ENCODE measurements at regions not wholly inside any gene's neighbourhood (a gene's known extent, or its start where the extent isn't known, plus 50 kb on each side); places are given as distances from the start of the nearest gene placed in this dataset.
A peak's percentile ranks its signal among the peaks of the same experiment; 100 is the strongest.

DNA sequence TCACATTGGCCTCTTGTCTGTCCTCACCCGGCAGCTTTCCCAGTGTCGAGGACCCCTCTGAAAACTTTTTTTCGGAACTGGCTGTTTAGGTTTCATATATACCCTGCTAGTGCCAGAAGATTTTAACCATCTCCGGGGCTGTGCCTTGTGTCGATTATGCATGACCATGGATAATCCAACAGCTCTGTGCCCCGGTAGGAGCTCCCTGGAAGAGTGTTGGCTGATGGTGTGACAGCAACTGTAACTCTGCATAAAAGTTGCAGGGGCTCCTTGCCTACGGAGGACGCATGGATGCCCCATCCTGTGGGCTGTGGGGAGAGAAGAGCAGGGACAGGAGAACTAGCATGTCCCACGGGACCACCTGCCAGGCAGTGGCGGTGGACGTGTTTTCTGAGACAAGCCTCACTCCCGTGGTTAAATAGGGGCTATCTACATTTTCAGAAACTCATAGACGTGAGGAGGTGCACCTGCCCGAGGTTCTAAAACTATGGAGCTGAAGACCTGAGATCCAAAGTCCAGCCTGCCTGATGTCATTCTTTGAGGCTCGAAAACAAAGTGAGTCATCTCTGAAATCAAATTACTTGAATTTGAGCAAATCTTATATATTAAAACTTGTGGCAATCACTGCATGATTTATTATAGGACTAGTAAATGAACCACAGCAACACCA, 437.2 kb upstream of the HS6ST1 start:
- TF ChIP-seq, protein P1, sequence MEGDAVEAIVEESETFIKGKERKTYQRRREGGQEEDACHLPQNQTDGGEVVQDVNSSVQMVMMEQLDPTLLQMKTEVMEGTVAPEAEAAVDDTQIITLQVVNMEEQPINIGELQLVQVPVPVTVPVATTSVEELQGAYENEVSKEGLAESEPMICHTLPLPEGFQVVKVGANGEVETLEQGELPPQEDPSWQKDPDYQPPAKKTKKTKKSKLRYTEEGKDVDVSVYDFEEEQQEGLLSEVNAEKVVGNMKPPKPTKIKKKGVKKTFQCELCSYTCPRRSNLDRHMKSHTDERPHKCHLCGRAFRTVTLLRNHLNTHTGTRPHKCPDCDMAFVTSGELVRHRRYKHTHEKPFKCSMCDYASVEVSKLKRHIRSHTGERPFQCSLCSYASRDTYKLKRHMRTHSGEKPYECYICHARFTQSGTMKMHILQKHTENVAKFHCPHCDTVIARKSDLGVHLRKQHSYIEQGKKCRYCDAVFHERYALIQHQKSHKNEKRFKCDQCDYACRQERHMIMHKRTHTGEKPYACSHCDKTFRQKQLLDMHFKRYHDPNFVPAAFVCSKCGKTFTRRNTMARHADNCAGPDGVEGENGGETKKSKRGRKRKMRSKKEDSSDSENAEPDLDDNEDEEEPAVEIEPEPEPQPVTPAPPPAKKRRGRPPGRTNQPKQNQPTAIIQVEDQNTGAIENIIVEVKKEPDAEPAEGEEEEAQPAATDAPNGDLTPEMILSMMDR (IDR thresholded peaks at IDR 0.05), result no peak
- no peak for TF ChIP-seq POLR2A (IDR thresholded peaks at IDR 0.05)
- no peak overlapping the region for H3K4me3 ChIP-seq (ENCODE audit: low read depth, poor library complexity, severe bottlenecking)
- WGBS, 2 donors, result 63 to 73% methylated on average over 15 of the region's 15 CpGs
- no peak for DNase-seq (ENCODE audit: low spot score in 2 of 2)
- intact Hi-C loops (cut with DNase I; ENCODE audit: low total_unique reads), result no loop called here

DNA sequence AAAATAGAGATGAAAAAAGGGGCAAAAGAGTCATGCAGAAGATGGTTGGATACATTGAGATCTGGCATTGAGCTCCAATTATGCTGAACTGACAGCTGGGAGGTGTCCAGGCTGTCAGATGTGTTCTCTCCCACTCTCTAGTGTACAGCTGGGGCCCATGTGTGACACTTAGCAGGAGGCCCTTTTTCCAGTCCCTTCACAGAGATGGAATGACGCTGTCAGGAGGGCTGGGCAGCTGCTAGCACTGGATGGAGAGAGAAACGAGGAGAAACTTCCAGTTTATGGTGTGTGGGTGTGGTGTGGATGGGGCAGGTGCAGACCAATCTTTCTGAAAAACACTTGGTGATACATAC, 437.7 kb upstream of the HS6ST1 start:
- TF ChIP-seq, protein P1 (IDR thresholded peaks at IDR 0.05), result no peak
- no peak for TF ChIP-seq POLR2A (IDR thresholded peaks at IDR 0.05)
- intact Hi-C loops (cut with DNase I; ENCODE audit: low total_unique reads), result no loop called here
- no peak for DNase-seq (ENCODE audit: low spot score in 2 of 2)
- no peak overlapping the region for H3K4me3 ChIP-seq (ENCODE audit: low read depth, poor library complexity, severe bottlenecking)
- WGBS, 2 donors, result 36 to 51% methylated on average over 2 of the region's 2 CpGs

DNA sequence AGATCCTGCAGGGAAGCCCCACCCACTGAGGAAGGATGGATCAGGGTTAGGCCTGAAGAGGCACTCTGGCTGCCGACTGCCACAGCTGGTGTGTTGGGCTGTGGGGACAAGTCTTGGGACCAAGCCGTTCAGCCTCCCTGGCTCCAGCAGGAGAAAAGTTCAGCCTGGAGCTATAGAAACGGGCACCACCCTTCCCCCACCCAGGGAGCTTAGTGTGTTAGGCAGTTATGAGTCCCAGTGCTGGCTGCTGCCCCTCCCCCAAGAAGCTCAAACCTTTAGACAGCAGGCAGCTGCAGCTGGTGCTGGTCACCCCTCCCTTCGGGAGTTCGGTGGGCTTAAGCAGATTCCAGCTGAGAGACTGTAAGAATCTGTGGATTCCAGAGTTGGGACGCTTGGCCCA, 447.1 kb upstream of the HS6ST1 start:
- TF ChIP-seq POLR2A (IDR thresholded peaks at IDR 0.05), result no peak
- TF ChIP-seq, protein P1 (IDR thresholded peaks at IDR 0.05), result no peak
- 48 to 79% methylated on average over 3 to 6 of the region's 6 CpGs for WGBS, 2 donors
- no peak overlapping the region for H3K4me3 ChIP-seq (ENCODE audit: low read depth, poor library complexity, severe bottlenecking)
- peak in 1 of 2 donors; percentile 70 for DNase-seq (ENCODE audit: low spot score in 2 of 2)
- intact Hi-C loops (cut with DNase I; ENCODE audit: low total_unique reads), result no loop called here

DNA sequence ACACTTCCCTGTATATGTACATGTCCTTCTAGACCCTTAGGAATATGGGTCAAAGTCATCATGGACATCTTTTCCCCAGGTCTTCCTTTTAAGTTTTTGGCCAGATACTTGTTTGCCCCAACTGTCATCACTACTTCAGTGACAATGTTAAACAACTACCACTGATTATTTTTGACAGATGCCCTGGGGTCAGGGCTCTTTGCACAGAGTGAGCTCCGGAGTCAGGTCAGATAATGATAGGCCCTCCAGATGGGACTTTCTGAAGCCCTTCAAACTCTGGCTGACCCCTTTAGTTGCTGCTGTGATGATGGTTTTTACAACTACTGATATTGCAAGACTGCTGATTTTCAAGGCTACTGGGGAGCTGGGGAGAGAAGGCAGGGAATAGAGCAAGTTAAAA, 449.4 kb upstream of the HS6ST1 start:
- H3K4me3 ChIP-seq (ENCODE audit: low read depth, poor library complexity, severe bottlenecking), result no peak overlapping the region
- intact Hi-C loops (cut with DNase I; ENCODE audit: low total_unique reads), result no loop called here
- TF ChIP-seq, protein P1 (IDR thresholded peaks at IDR 0.05), result no peak
- TF ChIP-seq POLR2A (IDR thresholded peaks at IDR 0.05), result no peak
- WGBS, 2 donors, result 81 to 93% methylated on average over 1 of the region's 1 CpG
- no peak for DNase-seq (ENCODE audit: low spot score in 2 of 2)

DNA sequence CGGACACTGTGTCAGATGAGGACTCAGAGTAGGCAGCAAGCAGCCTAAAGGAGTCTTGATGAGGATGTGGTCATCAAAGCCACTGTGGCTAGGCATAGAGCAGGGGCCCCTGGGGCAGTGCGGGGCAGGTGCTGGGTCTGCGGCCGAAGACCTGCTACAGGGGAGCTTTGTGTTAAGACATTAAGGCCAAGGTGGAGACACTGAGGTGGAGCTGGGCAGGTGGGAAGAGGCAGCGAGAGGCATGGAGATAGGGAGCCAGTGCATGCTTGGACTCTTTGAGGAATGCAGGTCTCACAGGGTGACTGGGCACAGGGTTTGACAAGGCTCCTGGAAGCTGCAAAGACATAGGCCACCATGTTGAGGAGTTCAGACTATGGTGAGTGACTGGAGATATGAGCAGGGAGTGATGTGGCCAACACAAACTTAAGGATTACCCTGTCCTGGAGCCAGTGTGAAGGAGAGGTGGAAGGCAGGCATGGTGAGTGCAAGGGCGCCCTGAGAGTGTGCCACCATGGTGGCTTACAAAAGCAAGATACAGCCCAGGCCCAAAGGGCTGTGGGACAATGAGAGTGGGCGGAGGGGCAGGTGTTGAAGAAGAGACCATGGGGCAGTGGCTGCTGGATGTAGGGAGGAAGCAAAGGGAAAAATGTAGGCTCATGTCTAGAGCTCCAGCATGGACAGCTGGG, 450.9 kb upstream of the HS6ST1 start:
- TF ChIP-seq POLR2A (IDR thresholded peaks at IDR 0.05), result no peak
- TF ChIP-seq, protein P1 (IDR thresholded peaks at IDR 0.05), result no peak
- 97 to 99% methylated on average over 7 of the region's 7 CpGs for WGBS, 2 donors
- intact Hi-C loops (cut with DNase I; ENCODE audit: low total_unique reads), result no loop called here
- DNase-seq (ENCODE audit: low spot score in 2 of 2), result peak in 1 of 2 donors; percentile 56
- H3K4me3 ChIP-seq (ENCODE audit: low read depth, poor library complexity, severe bottlenecking), result no peak overlapping the region

Data from lower leg skin (tissue), 4 donors.